GM18519 (cell line): ENCODE measurements at regions not wholly inside any gene's neighbourhood (a gene's known extent, or its start where the extent isn't known, plus 50 kb on each side); places are given as distances from the start of the nearest gene placed in this dataset.
"Not testable (repeated sequence)": the region's sequence is repeated elsewhere in the genome, so short reads cannot be mapped to it uniquely, and the experiment has no call there.

Experiments used
- ATAC-seq: cut with Tn5 transposase; IDR thresholded peaks from one replicate; pipeline ENCODE4 v1.9.1; 2021; ENCODE audit warnings: mild to moderate bottlenecking, moderate library complexity; ENCODE audit not compliant: unreplicated experiment, low FRiP score

DNA sequence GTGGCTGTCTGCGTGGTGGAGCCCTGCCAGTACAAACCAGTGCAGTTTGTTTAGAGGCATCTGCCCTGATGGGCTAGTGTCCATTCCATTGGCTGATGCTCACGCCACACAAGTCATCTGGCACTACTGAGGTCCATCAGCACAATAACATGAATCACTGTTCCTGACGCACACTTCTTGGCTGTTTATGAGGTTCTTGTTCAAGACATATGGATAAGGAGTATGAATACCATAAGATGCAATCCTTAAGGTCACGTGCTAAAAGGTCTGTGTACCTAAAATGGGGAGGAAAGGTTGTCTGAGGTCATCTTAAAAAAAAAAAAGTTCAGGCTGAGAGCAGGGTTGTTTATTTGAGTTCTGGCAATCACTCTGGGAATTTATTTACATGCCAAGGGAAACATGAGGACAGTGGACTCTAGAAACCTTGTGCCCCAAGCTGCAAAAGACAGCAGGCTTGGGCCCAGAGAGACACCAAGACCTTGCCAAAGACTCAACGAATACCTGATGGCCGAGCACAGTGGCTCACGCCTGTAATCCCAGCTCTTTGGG is 54.1 kb upstream of the SHLD1 start:
- ATAC-seq: no peak

DNA sequence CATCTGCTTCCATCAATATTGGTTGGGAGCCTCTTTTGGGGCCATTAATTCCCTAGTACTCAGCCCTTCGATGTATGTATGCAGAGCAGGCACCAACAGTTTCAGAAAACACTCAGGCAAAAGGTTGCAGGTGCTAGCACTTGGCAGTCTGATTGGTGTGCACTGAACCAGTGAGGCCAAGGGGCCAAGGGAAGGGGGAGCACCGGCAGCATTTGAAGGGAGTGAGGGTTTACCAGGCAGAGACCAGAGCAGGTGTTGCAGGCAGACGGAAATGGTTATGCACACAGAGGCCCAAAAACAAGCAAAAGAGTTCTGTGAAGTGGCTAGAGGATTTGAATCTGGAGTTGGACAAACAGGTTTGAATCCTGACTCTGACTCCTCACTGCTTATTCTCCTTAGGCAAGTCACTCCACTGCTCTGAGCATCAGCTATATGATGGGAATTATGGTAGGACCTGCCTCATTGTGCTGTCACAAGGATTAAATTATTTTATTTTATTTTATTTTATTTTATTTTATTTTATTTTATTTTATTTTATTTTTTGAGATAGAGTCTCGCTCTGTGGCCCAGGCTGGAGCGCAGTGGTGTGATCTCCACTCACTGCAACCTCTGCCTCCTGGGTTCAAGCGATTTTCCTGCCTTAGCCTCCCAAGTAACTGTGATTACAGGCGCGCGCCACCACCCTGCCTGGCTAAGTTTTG is 58.1 kb upstream of the SHLD1 start:
- ATAC-seq: peak; percentile 94

DNA sequence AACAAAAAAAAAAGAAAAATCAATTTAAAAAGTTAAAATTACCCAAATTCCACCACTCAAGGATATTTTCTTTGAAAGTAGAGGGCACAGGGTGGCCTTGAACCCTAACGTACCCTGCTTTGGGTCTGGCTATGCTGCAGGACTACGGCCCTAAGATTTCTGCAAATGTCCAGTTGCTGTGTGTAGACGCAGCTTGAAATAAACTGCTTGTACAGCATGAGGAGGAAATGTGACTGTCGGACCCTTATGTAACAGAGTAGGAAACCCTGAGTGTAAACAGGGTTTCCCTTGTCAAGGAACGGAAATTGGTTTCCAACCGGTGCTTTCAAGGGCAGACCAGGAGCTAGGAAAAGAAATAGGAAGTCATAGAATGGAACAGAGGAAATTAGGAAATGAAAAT is 60.7 kb upstream of the SHLD1 start:
- ATAC-seq: no peak

DNA sequence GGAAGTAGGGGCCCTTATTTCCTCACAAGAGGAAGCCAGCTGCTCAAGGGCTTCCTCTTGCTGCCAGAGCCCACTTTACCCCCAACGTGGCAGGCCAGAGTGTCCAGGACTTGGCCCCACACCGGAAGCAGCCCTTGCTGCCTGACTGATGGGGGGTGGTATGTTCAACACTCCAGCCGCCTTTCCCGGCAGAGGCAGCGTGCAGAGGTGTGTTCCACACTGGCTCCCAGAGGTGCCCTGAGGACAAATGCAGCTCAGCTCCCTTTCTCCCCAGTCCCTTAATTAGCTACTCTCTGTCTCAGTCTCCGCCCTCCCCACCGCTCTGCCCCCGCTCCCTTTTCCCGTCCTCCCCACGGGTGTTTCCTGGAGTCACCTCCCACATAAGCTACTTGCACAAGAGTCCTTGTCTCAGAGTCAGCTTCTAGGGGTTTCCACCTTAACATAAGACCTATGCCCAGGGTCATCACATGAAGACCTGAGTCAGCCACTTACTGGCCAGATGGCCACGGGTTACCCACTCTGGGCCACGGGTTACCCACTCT is 61.7 kb upstream of the SHLD1 start:
- no peak for ATAC-seq

DNA sequence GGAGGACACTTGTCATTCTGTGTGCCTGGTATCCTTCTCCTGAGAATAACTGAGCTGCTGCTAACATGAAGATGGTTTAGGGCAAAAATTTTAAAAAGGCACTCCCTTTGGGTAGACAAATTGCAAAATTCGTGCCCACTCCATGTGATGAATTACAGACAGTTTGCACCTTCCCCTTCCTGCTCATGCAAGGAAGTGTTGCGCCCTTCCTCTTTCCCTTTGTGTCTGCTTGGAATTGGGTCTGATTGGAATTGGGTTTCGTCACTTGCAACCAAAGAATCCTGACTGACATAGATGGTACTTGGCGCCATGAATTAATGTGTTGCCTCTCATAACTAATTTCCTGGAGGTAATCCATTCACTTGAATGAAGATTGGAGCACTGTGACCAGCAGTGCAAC is 62.3 kb upstream of the SHLD1 start:
- ATAC-seq: no peak

DNA sequence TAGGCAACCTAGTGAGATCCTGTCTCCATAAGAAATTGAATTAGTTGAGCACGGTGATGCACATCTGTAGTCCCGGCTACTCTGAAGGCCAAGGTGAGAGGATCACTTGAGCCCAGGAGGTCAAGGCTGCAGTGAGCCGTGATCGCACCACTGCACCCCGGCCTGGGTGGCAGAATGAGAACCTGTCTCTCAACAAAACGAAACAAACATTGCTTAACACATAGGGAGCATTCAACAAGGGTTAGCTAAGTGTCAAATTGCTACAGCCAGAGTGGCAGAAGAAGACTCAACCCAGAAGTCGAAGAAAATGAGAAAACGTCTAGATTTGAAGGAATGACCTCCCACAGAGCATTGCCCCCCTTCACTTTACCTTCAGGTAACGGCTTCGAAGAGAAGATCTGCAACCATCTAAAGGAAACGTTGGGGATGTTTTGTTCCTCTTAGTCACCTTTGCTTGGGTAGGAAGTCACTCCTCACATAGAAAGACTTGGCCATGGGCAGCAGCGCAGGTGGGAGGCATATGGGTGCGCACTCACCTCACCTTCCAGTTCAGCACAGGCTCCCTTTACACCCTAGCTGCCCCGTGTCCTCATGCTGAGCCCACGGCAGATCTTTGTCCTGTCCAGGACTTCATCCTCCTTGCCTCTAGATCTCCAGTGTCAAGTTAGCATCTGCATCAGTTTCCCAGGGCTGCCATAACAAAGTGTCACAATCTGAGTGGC is 63.7 kb upstream of the SHLD1 start:
- ATAC-seq: no peak

DNA sequence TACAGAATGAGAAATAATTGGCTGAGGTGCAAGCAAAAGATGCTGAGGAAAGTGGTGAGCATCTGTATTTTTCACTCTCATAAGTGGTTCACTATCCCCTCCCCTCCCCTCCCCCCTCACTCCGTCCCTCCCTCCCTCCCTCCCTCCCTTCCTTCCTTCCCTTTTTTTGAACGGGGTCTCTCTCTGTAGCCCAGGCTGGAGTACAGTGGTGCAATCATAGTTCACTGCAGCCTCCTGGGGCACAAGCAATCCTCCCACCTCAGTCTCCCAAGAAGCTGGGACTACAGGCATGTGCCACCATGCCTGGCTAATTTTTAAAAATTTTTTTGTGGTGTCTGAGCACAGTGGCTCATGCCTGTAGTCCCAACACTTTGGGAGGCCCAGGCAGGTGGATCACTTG is 67.6 kb upstream of the SHLD1 start:
- ATAC-seq: not testable (repeated sequence)

DNA sequence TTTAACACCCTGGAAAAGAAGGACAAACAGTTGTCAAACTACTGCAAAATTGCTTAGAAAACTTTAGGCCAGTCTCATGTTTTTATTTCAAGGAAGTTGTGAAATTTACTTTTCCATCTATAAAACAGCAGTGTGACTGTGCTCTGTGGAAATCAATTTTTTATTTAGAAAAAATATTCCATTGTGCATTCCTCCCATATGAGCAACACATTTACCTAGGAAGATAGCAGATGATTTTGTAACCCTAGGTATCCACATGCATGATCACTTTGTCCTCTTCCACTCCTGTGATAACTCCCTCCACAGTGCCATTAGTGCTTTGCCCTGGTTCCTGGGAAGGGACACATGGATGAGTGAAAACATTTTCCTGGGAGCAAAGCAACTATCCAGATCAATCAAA is 69.4 kb upstream of the GPCPD1 start:
- ATAC-seq: no peak

DNA sequence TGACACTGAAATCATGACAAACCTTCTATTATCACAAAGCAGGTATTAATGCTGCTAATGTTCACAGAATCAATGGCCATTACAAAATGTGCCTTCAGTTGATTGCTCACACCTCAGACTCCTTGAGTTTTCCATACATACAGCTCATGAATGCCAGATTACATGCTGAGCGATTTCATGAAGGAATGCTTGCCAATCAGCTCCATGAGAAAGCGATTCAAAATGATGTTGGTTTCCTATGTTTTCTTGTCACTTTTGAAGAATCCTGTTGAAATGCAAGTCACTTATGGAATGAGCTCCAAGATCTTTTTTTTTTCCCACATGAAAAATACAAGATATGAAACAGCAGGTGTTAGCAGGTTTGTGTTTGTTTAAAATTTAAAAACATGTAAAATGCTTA is 68.0 kb upstream of the GPCPD1 start:
- no peak for ATAC-seq

DNA sequence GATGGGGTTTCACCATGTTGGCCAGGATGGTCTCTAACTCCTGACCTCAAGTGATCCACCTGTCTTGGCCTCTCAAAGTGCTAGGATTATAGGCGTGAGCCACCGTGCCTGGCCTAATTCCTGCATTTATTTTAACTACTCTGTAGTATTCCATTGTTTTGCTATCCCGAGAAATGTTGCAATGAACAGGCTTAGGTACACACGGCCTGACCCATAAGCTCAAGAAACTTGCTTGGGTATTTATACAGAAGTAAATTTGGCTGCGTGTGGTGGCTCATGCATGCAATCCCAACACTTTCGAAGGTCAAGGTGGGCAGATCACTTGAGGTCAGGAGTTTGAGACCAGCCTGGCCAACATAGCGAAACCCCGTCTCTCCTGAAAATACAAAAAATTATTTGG is 67.1 kb upstream of the GPCPD1 start:
- ATAC-seq: not testable (repeated sequence)

DNA sequence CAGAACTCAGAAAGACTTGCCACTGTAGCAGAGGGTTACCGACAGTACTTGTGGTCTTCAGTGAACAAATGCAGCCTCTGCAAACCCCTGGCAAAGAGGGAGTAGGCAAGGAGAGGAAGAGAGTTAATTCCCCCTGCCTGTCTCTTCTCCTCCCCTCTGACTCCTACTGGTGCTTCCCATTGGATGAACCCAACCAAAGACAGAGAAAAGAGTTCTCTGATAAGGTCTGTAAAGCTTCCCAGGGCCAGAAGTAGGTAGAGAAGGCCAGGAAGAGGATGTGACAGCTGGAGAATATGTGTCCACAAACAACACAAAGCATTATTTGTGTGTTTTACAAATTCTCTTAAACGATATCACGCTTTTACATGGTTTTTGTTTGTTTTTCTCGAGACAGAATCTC is 66.6 kb upstream of the GPCPD1 start:
- ATAC-seq: no peak

DNA sequence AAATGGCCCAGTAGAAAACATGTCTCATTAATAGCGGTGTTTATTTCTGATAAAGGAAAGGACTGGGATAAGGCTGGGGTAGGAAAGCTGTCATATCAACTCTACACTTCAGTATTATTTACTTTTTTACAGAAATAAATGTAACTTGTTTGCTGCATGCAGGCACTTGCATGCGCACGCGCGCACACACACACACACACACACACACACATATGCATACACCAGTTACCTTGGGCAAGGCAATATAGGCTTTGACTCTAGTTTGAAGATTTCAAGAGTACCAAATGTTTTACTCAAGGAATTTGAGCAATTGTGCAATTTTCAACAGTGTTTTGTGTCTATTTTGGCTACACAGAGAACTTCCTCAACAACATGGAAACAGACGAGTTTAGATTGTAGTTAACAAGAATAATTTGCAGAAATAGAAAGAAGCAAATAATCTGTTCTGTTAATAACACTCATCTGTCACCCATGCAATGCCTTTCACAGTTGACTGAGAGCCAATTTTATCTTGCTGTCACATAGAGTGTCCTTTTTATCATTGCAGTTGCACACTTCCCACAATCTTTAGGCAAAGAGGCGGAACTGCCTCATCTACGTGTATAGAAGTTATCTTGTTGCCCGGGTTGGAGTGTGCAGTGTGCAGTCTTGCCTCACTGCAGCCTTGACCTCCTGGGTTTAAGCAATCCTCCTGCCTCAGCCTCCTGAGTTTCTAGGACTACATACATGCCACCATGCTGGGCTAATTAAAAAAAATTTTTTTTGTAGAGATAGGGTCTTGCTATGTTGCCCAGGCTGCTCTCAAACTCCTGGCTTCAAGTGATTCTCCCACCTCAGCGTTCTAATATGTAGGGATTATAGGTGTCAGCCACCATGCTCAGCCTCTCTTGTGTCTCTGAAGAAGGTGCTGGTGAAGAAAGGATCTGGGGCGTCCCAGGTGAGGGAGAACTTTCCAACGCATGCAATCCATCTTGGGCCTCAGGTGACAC is 64.6 kb upstream of the GPCPD1 start:
- ATAC-seq: no peak

DNA sequence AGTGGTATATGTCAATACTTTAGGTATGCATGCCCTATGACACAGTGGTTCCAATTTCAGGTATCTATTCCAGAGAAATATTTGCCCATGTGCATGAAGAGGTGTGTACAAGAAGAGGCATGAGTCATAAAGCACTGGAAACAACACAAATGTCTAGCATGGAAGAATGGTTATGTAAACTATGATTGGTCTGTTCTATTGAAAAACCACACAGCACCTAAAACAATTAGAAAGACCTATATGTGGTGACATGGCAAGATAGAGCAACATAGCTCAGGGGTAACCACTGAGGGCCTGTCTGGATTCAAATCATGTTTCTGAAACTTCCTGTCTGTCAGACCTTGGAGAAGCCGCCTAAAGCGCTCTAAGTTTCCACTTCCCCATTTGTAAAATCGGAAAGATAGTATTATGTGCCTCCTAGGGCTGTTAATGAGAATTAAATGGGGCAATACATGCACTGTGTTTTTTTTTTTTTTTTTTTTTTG is 63.4 kb upstream of the GPCPD1 start:
- ATAC-seq: peak; percentile 92

DNA sequence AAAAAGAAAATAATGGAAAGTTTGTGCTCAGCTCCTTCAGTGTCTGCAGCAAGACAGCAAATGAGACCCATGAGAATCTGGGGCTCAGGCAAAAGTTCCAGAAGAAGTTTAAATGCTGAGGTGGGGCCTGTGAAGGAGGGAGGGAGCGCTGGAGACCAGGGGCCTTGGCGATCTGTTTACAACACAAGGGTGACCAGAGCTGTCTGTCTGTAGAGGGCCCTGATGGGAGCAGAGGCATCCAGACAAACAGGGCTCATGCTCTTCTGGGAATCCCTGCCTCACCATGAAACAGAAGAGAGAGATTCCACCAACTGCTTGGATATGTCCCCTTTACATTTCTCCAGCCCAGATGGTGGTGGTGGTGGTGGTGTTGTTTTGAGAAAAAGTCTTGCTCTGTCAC is 60.1 kb upstream of the GPCPD1 start:
- ATAC-seq: no peak

DNA sequence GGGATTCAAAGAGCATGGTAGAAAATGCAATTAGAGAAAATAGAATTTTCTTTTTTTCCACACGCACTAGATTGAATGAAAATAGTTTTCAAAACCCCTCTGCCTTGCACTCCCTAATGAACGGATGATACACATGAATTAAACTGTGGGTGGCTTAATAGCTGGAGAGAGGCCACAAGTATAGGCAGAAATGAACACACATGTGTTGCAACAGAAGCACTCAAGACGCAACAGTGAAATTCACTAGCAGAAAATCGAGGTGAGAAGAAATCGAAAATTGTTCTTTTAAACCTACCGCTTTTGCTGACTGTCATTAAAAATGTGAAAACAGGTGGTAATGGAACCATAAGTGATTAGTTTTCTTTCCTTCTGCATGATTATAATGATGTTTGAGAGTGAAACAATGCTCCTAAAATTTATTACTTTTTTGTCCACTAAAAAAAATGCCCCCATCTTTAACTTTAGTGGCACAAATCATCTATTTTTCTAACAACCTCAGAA is 59.3 kb upstream of the GPCPD1 start:
- no peak for ATAC-seq

DNA sequence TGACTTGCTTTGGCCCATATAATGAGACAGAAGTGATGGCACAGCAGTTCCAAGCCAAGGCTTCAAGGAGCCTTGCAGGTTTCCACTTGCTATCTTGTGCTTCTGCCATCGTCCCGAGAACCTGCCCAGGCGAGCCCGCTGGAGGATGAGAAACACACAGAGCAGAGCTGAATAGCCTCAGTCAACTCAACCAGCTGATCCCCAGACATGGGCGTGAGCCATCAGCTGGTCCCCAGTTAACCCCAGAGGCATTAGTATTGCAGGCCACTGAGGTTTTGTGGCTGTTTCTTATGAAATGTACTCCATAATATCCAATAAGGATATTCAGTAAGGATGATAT is 57.7 kb upstream of the GPCPD1 start:
- ATAC-seq: no peak

DNA sequence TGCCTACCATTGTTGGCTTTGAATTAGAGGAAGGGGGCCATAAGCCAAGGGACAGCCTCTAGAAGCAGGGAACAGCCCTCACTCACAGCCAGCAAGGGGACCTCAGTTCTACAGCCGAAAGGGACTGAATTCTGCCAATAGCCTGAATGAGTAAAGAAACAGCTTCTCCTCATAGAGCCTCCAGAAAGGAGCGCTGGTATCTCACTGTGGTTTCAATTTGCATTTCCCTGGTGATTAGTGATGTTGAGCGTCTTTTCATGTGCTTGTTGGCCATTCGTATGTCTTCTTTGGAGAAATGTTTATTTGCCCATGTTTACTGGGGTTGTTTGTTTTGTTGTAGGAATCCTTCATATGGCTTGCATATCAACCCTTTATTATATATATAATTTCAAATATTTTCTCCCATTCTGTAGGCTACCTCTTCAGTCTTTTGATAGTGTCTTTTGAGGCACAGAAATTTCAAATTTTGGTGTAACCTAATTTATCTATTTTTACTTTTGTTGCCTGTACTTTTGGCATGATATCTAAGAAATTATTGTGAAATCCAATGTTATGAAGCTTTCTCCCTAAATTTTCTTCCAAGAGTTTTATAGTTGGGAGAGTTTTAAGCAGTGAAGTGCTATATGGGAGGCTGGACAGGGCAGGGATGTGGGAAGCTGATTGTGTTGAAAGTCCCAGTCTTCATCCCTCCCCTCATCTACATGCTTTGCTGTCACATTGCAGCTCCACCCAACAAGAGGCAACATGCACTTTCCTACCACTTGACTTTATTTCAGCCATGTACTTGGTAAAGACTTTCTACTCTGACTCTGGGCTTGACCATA is 57.1 kb upstream of the GPCPD1 start:
- no peak for ATAC-seq

DNA sequence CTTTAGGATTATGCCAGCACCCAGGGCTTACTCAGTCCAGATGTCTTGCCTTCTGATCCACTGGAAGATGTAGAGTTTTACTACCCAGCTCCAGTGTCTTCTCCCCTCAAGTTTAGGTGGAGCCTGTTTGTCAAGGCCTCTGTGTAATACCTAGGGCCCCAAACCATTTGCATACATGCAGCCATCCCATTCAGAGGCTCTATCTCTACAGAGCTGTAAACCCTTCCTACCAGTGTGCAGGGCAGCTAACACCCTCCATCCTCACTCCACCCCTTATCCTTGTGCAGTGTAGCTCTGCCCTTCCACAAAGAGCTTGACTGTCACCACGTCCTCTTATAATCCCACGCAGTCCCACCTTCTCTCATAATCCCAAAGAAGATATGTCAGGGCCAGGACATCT is 54.6 kb upstream of the GPCPD1 start:
- ATAC-seq: no peak

DNA sequence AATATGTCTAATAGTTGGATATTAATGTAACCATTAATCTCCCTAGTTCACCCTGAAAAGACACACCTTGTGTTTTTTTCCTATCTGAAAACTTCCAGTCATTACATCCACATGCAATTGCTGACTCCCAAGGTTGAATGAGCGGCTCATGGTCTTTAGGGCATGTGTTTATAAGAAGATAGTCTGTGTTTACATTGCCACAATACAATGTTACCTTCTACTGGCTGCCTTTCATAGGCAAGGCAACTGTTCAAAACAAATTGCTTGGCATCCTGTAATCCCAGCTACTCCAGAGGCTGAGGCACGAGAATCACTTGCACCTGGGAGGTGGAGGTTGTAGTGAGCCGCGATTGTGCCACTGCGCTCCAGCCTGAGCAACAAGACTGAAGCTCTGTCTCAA is 52.6 kb upstream of the GPCPD1 start:
- ATAC-seq: no peak

DNA sequence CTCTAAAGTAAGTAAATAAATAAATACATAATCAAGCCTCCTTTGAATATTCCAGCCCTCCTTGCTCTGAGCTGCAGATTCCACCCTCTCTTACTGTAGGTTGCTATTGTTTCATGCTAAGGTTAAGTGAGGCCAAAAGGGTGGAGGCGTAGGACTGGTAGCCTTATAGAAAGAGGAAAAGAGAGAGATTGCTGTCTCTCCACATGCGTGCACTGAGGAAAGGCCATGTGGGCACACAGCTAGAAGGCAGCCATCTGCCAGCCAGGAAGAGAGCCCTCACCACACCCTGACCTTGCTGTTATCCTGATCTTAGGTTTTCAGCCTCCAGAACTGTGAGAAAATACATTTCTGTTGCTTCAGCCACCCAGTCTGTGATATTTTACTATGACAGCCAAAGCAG is 52.0 kb upstream of the GPCPD1 start:
- no peak for ATAC-seq
